Uterus (tissue), 2 donors: ENCODE measurements at regions not wholly inside any gene's neighbourhood (a gene's known extent, or its start where the extent isn't known, plus 50 kb on each side); places are given as distances from the start of the nearest gene placed in this dataset.

ENCODE experiments used
- CTCF ChIP-seq, 4 experiments: fragments of 200-600 bp in 2 of 4; fragments of 450-650 bp in 2 of 4; sonication (generic) in 2 of 4; IDR thresholded peaks; one replicate each; pipeline ENCODE4 v1.5.1; 2016 to 2019; ENCODE audit warnings: antibody characterized with exemption in 4 of 4, mild to moderate bottlenecking in 2 of 4, moderate library complexity in 1 of 4
- POLR2A ChIP-seq, 2 donors: fragments of 450-650 bp; IDR thresholded peaks; one replicate each; pipeline ENCODE4 v1.6.1; 2016; ENCODE audit warnings: antibody characterized with exemption in 2 of 2, mild to moderate bottlenecking in 1 of 2, moderate library complexity in 1 of 2

- TF ChIP-seq POLR2A (IDR thresholded peaks at IDR 0.05) (no peak), CTCF (IDR thresholded peaks at IDR 0.05) (no peak)
Measured at GRCh38 chr20:39849171-39849570, 839.9 kb downstream of the MAFB start.
